Mesodermal cell (in vitro differentiated cells): ENCODE measurements at regions not wholly inside any gene's neighbourhood (a gene's known extent, or its start where the extent isn't known, plus 50 kb on each side); places are given as distances from the start of the nearest gene placed in this dataset.

Experiments used
- H3K27ac ChIP-seq: 2 replicates; pipeline ENCODE4 v1.7.0; 2013; ENCODE audit warnings: mild to moderate bottlenecking, low read depth, low read length, moderate library complexity; ENCODE audit not compliant: severe bottlenecking
- H3K36me3 ChIP-seq: 2 replicates; pipeline ENCODE4 v1.7.1; 2013; ENCODE audit warnings: mild to moderate bottlenecking, low read length, moderate library complexity; ENCODE audit not compliant: control insufficient read depth, insufficient read depth
- H3K4me1 ChIP-seq: one replicate; pipeline ENCODE4 v1.7.1; 2013; ENCODE audit warnings: mild to moderate bottlenecking, low read length; ENCODE audit not compliant: insufficient read depth, control insufficient read depth, poor library complexity, severe bottlenecking
- H3K4me3 ChIP-seq: 2 replicates; pipeline ENCODE4 v1.7.0; 2013; ENCODE audit warnings: low read length, control low read depth, mild to moderate bottlenecking; ENCODE audit not compliant: insufficient read depth, poor library complexity, severe bottlenecking; ENCODE audit errors: extremely low read depth
- H3K9me3 ChIP-seq: 2 replicates; pipeline ENCODE4 v1.7.1; 2013; ENCODE audit warnings: mild to moderate bottlenecking, low read length, moderate library complexity; ENCODE audit not compliant: control insufficient read depth
- whole genome bisulfite sequencing, 2 experiments: methylation state at CpG; one replicate each; pipeline ENCODE4 v1.1.5; 2013; ENCODE audit warnings: missing lambda C conversion rate in 2 of 2; ENCODE audit not compliant: insufficient coverage in 2 of 2; 5-methylcytosine and 5-hydroxymethylcytosine counted together

DNA sequence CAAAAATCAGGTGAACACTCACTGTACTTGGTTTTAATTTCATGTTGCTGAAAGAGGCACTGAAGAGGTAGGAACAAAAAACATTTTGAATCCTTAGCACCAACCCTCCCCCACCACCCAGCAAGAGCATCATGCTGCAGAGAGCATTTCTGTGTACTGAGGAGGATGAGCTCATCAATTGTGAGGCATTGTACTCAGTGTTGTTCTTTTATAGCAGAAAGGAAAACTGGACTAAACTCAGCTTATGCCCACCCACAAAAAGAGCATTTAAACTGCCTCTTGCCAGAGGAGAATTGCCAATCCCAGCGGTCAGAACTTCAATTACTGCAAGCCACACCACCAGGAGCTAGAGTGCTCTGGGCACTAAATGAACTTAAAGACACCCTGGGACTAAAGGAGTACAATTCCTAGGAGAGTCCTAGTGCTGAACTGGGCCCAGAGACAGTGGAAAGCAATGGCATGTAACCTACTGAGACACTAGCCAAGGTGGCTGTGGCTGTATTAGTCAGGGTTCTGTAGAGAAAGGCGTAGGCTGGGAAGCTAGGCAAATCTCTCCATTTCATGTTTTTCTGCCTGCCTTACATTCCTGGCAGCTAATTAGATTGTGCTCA is 280.7 kb upstream of the KLHL4 start:
- Histone ChIP-seq H3K4me1 (no peaks in the 10 kb centered on the region), H3K36me3 (no peaks in the 10 kb centered on the region), H3K27ac (no peak overlapping the region), H3K4me3 (no peak overlapping the region), H3K9me3 (no peaks in the 10 kb centered on the region)
- WGBS, 2 experiments = no CpG with 5 or more reads among the region's 2 CpGs

DNA sequence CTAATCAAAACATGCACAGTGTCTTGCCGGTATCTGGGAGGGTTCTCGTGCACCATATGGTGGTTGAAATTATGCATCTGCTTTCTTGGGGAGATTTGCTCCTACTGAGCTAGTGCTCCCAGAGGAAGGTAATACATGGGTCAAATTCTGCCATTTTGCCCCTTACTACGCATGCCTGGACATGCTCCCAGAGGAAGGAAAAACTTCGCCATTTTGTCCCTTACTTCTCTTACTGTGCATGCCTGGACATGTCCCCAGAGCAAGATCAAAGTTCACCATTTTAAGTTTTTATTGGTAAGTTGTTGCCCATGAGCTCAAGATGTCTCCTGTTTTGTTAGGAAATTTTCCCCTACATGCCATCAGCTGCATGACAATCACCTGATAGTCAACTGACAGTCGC is 252.1 kb upstream of the KLHL4 start:
- H3K4me1 ChIP-seq = no peaks in the 10 kb centered on the region
- no peak overlapping the region for H3K4me3 ChIP-seq
- H3K36me3 ChIP-seq = no peaks in the 10 kb centered on the region
- H3K27ac ChIP-seq = no peak overlapping the region
- WGBS, 2 experiments = 100% methylated on average over 1 of the region's 5 CpGs; no CpG with 5 or more reads in 1 of the 2 experiments
- H3K9me3 ChIP-seq = no peaks in the 10 kb centered on the region

DNA sequence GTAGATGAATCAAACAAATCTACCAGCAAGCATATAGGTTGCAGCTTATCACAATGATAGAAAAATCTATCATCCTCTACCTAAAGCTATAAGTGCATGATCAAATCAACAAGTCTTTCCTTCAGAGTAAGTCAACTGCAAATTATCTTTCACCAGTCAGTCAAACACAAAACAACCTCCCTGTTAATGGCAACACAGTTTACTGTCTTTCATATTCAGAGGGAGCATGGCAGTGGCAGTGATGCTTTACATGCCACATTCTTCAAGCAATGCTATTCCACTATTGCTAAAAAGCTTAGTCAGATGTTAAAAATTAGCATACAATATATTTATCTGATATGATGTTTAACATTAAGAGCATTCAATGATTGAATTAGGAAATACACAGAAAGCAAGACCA is 245.1 kb upstream of the KLHL4 start:
- Histone ChIP-seq H3K4me3 (no peak overlapping the region), H3K27ac (no peak overlapping the region), H3K4me1 (no peaks in the 10 kb centered on the region), H3K36me3 (no peaks in the 10 kb centered on the region), H3K9me3 (no peaks in the 10 kb centered on the region)

DNA sequence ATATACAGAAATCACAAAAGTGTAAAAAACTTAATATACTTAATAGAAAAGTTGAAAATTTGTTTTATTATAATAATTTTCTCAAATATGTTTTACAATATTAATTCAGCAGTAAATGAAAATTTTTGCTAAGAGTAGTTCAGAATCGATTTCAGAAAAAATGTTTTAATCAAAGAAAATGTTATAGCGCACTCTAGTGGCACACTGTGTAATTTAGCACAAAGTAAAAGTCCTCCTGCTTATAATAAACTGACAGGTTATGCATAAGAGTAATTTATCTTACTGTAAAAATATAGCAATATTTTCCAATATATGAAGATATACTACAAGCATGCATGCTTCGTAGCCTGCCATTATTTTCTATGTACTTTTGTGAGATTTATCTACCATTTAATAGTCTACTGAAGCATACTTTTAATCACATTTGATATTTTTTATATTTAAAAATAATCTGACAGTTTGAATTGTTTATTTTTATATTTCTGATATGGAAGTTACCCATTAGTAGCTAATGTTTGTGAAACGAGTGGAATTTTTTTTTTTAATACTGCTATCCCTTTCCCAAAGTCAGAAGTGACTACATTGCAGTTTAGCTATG is 217.9 kb upstream of the KLHL4 start:
- H3K27ac ChIP-seq = no peak overlapping the region
- no peaks in the 10 kb centered on the region for H3K36me3 ChIP-seq
- no peaks in the 10 kb centered on the region for H3K9me3 ChIP-seq
- H3K4me3 ChIP-seq = no peak overlapping the region
- no CpG with 5 or more reads among the region's 4 CpGs for WGBS, 2 experiments
- no peaks in the 10 kb centered on the region for H3K4me1 ChIP-seq

DNA sequence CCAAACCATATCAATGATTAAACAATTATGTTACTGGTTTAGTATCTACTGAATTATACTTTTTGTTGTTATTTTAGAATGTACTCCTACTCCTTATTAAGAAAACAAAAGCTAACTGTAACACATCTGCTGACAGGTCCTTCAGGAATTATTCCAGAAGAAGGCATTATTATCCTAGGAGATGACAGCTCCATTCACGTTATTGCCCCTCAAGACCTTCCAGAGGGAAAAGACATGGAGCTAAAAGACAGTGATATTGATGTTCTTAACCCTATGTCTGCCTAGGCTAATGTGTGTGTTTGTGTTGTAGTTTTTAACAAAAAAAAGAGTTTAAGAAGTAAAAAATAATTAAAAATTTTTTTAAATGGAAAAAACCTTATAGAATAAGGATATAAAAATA is 206.8 kb upstream of the KLHL4 start:
- Histone ChIP-seq H3K4me3 (no peak overlapping the region), H3K27ac (no peak overlapping the region)

DNA sequence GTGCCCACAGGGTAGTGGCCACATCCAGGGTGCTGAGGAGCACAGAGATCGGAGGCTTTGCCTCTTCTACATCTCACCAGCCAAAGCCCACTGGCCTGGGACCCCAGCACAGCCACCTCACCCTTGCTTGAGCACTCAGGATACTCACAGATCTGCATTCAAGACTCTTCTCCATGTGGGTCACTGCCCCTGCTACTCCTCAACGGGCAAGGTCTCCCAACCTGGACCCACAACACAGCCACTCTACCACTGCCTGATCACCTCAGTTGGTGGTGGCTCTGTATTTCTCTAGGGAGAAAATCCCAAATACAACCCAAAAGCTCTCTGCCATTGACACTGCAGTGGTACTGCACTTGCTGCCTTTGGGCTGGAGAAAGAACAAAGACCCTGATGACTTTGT is 190.3 kb upstream of the KLHL4 start:
- H3K27ac ChIP-seq = no peak overlapping the region
- H3K4me3 ChIP-seq = no peak overlapping the region
- H3K9me3 ChIP-seq = no peaks in the 10 kb centered on the region
- 83 to 100% methylated on average over 1 of the region's 2 CpGs for WGBS, 2 experiments
- H3K36me3 ChIP-seq = no peaks in the 10 kb centered on the region
- H3K4me1 ChIP-seq = no peaks in the 10 kb centered on the region

More for the DNA sequence above, 206.8 kb upstream of the KLHL4 start:
- 100% methylated on average over 1 of the region's 1 CpG; no CpG with 5 or more reads in 1 of the 2 experiments for WGBS, 2 experiments
- Histone ChIP-seq H3K9me3 (no peaks in the 10 kb centered on the region), H3K4me1 (no peaks in the 10 kb centered on the region), H3K36me3 (no peaks in the 10 kb centered on the region)

DNA sequence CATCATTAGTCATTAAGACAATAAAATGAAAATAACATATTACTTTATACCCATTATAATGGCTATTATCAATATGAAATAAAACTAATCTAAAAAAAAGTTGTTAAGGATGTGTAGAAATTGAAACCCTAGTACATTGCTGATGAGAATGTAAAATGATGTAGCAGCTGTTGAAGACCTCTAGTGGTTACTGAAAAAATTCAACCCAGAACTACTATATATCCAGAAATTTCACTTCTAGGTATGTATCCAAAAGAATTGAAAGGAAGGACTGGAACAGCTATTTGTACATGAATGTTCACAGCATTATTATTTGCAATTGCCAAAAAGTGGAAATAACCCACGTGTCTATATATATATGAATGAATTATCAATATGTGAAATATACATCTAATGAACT is 180.3 kb upstream of the KLHL4 start:
- H3K9me3 ChIP-seq = no peaks in the 10 kb centered on the region
- H3K4me3 ChIP-seq = no peak overlapping the region
- H3K4me1 ChIP-seq = no peaks in the 10 kb centered on the region
- H3K27ac ChIP-seq = no peak overlapping the region
- no CpG with 5 or more reads among the region's 1 CpG for WGBS, 2 experiments
- no peaks in the 10 kb centered on the region for H3K36me3 ChIP-seq

DNA sequence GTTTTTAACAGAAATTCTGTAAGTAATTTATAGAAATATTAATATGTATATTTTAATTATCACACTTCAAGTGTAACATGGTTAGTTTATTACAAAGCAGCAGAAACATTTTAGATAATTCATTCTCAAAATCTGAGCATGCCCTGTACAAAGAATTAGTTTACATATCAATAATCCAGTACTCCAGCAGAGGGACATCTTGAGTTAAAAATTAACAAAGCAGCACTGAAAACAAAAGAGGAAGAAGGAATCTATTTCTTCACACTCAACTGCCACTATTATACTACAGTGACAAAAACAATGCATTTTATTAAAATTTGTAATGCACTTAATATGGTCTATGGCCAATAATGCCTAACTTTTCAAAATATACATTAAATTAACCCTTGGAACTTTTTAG is 179.1 kb upstream of the KLHL4 start:
- Histone ChIP-seq H3K4me3 (no peak overlapping the region), H3K36me3 (no peaks in the 10 kb centered on the region), H3K27ac (no peak overlapping the region), H3K4me1 (no peaks in the 10 kb centered on the region), H3K9me3 (no peaks in the 10 kb centered on the region)

DNA sequence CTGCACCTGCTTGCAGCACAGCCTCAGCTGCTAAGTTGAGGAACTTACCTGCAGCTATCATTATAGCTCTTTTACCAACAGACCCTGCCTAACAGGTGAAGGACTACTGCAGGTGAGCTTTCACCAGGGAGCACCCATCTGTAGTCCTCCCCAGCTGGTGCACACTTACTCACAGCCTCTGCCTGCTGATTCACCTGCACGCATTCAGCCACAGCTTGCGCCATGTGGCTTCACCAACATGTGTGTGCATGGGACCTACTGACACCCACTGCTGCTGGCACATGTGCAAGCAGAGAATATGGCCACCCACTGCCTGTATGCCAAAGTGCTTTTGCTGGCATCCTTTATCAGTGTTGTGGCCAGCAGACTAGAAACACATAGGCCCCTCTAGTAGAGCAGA is 146.7 kb upstream of the KLHL4 start:
- no peaks in the 10 kb centered on the region for H3K4me1 ChIP-seq
- H3K36me3 ChIP-seq = no peaks in the 10 kb centered on the region
- WGBS, 2 experiments = 95% methylated on average over 2 of the region's 2 CpGs; no CpG with 5 or more reads in 1 of the 2 experiments
- no peak overlapping the region for H3K27ac ChIP-seq
- no peak overlapping the region for H3K4me3 ChIP-seq
- H3K9me3 ChIP-seq = no peaks in the 10 kb centered on the region

DNA sequence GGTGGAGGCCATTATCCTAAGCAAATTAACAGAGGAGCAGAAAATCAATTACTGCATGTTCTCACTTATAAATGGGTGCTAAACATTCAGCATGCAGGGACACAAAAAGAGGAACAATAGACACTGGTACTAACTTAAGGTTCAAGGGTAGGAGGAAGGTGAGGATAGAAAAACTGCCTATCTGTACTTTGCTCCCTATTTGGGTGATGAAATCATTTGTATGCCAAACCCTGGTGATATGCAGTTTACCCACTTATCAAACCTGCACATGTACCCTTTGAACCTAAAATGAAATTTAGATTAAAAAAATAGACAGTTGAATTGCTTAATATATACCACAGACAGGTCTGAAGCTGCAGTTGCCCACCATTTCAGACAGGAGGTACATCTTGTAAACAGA is 143.3 kb upstream of the KLHL4 start:
- no peaks in the 10 kb centered on the region for H3K9me3 ChIP-seq
- no peaks in the 10 kb centered on the region for H3K36me3 ChIP-seq
- H3K4me3 ChIP-seq = no peak overlapping the region
- no peaks in the 10 kb centered on the region for H3K4me1 ChIP-seq
- H3K27ac ChIP-seq = no peak overlapping the region

DNA sequence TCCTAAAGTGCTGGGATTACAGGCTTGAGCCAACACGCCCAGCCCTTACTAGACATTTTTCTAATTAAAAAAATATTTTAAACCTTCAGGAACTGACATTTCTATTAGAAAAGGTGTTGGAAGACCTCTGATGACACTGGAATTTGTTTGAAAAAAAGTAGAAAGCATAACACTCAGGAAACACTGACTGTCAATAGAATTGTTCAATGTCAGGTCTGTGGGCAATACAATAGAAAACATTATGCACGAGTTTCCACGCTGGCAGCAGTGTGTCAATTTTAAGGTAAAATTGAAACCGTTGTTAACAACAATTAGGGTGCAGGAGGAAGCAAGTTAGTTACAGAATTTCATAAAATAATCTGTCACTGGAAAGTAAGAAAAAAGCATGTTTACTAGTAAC is 140.7 kb upstream of the KLHL4 start:
- WGBS, 2 experiments = 85% methylated on average over 2 of the region's 4 CpGs; no CpG with 5 or more reads in 1 of the 2 experiments
- H3K9me3 ChIP-seq = no peaks in the 10 kb centered on the region

More for the DNA sequence above, 140.7 kb upstream of the KLHL4 start:
- H3K27ac ChIP-seq = no peak overlapping the region
- no peaks in the 10 kb centered on the region for H3K4me1 ChIP-seq
- no peak overlapping the region for H3K4me3 ChIP-seq
- H3K36me3 ChIP-seq = no peaks in the 10 kb centered on the region
